NCI-H524 (cell line): ENCODE measurements at regions not wholly inside any gene's neighbourhood (a gene's known extent, or its start where the extent isn't known, plus 50 kb on each side); places are given as distances from the start of the nearest gene placed in this dataset.

Source experiments
- DNase-seq, 2 experiments: peaks; one replicate each; lab custom pipeline; 2025; lab: John Stamatoyannopoulos, UW

GRCh38 chr1:5231541-5232315, 577.3 kb downstream of the AJAP1 start:
- DNase-seq: peak in 1 of 2 experiments; percentile 5

- no peak for DNase-seq
These were observed 572.7 kb downstream of the AJAP1 start for GRCh38 chr1:5227114-5227513.

GRCh38 chr1:5225707-5226704, 571.6 kb downstream of the AJAP1 start:
- no peak for DNase-seq

GRCh38 chr1:5223206-5223605, 568.8 kb downstream of the AJAP1 start:
- DNase-seq: no peak

- DNase-seq: no peak
These were observed 568.2 kb downstream of the AJAP1 start for GRCh38 chr1:5222626-5223025.

- no peak for DNase-seq
These were observed 567.0 kb downstream of the AJAP1 start for GRCh38 chr1:5221451-5221850.

GRCh38 chr1:5220821-5221220, 566.4 kb downstream of the AJAP1 start:
- DNase-seq: no peak

- DNase-seq: no peak
These were observed 566.0 kb downstream of the AJAP1 start for GRCh38 chr1:5220421-5220820.

GRCh38 chr1:5200006-5200405, 545.6 kb downstream of the AJAP1 start:
- DNase-seq: no peak

- DNase-seq: no peak
These were observed 543.9 kb downstream of the AJAP1 start for GRCh38 chr1:5198328-5198727.

- DNase-seq: no peak
These were observed 537.1 kb downstream of the AJAP1 start for GRCh38 chr1:5191470-5191869.

- no peak for DNase-seq
These were observed 535.0 kb downstream of the AJAP1 start for GRCh38 chr1:5189384-5189783.

- DNase-seq: no peak
These were observed 511.4 kb downstream of the AJAP1 start for GRCh38 chr1:5165762-5166161.

- no peak for DNase-seq
These were observed 509.7 kb downstream of the AJAP1 start for GRCh38 chr1:5164158-5164557.

GRCh38 chr1:5161372-5161771, 507.0 kb downstream of the AJAP1 start:
- DNase-seq: no peak

- DNase-seq: no peak
These were observed 502.8 kb downstream of the AJAP1 start for GRCh38 chr1:5157175-5157574.

GRCh38 chr1:5156416-5157120, 502.2 kb downstream of the AJAP1 start:
- no peak for DNase-seq

- DNase-seq: no peak
These were observed 497.1 kb downstream of the AJAP1 start for GRCh38 chr1:5151511-5151910.

- no peak for DNase-seq
These were observed 495.8 kb downstream of the AJAP1 start for GRCh38 chr1:5150191-5150590.

GRCh38 chr1:5147806-5148205, 493.4 kb downstream of the AJAP1 start:
- no peak for DNase-seq

- DNase-seq: no peak
These were observed 488.0 kb downstream of the AJAP1 start for GRCh38 chr1:5142389-5142788.

- DNase-seq: no peak
These were observed 487.3 kb downstream of the AJAP1 start for GRCh38 chr1:5141750-5142149.
